Mesenchymal stem cell (in vitro differentiated cells and primary cell): ENCODE measurements at regions not wholly inside any gene's neighbourhood (a gene's known extent, or its start where the extent isn't known, plus 50 kb on each side); places are given as distances from the start of the nearest gene placed in this dataset.

ENCODE experiments used
- DNase-seq: peaks from one replicate; pipeline ENCODE4 v3.0.0-alpha.2; 2013
- H2AFZ ChIP-seq: one replicate; pipeline ENCODE4 v1.6.1; 2013; ENCODE audit warnings: low read depth, mild to moderate bottlenecking, control low read depth, inconsistent platforms, low read length, moderate library complexity
- H2AK5ac ChIP-seq: 2 replicates; pipeline ENCODE4 v1.6.1; 2013; ENCODE audit warnings: low read length, moderate library complexity, mild to moderate bottlenecking, inconsistent platforms; ENCODE audit not compliant: severe bottlenecking
- H2BK120ac ChIP-seq: one replicate; pipeline ENCODE4 v1.6.1; 2013; ENCODE audit warnings: low read depth, mild to moderate bottlenecking, inconsistent platforms, low read length, moderate library complexity
- H2BK12ac ChIP-seq, 2 experiments: one replicate each; pipeline ENCODE4 v1.6.1; 2013; ENCODE audit warnings: inconsistent platforms in 2 of 2, low read length in 2 of 2, mild to moderate bottlenecking in 2 of 2, moderate library complexity in 2 of 2, control low read depth in 1 of 2
- H2BK15ac ChIP-seq: one replicate; pipeline ENCODE4 v1.6.1; 2013; ENCODE audit warnings: mild to moderate bottlenecking, low read depth, inconsistent platforms; ENCODE audit not compliant: poor library complexity, severe bottlenecking
- H2BK5ac ChIP-seq: 2 replicates; pipeline ENCODE4 v1.6.1; 2013; ENCODE audit warnings: low read depth, mild to moderate bottlenecking, low read length, control low read depth, inconsistent platforms; ENCODE audit not compliant: poor library complexity, severe bottlenecking
- H3K14ac ChIP-seq, 2 experiments: one replicate each; pipeline ENCODE4 v1.6.1; 2013; ENCODE audit warnings: inconsistent platforms in 2 of 2, low read length in 2 of 2, control low read depth in 1 of 2, mild to moderate bottlenecking in 1 of 2, moderate library complexity in 1 of 2
- H3K18ac ChIP-seq, 2 experiments: one replicate each; pipeline ENCODE4 v1.6.1; 2013; ENCODE audit warnings: inconsistent platforms in 2 of 2, low read length in 2 of 2, control low read depth in 1 of 2, low read depth in 1 of 2, mild to moderate bottlenecking in 1 of 2
- H3K23ac ChIP-seq, 2 experiments: one replicate each; pipeline ENCODE4 v1.6.1; 2013; ENCODE audit warnings: inconsistent platforms in 2 of 2, low read length in 2 of 2, mild to moderate bottlenecking in 2 of 2, moderate library complexity in 2 of 2, control low read depth in 1 of 2
- H3K27ac ChIP-seq: 2 replicates; pipeline ENCODE4 v1.5.1; 2013; ENCODE audit warnings: mild to moderate bottlenecking, moderate library complexity, low read length, control low read depth, inconsistent platforms; ENCODE audit not compliant: poor library complexity, severe bottlenecking
- H3K27me3 ChIP-seq, 2 experiments: 2 replicates each; pipeline versions ENCODE4 v1.6.1 to v1.7.0; 2013; ENCODE audit warnings: low read length in 2 of 2, mild to moderate bottlenecking in 2 of 2, moderate library complexity in 2 of 2, control low read depth in 1 of 2, inconsistent platforms in 1 of 2; ENCODE audit not compliant: control insufficient read depth in 1 of 2, insufficient read depth in 1 of 2
- H3K36me3 ChIP-seq, 2 experiments: 2 replicates each; pipeline versions ENCODE4 v1.6.1 to v1.7.0; 2013; ENCODE audit warnings: low read length in 2 of 2, control low read depth in 1 of 2, inconsistent platforms in 1 of 2, low read depth in 1 of 2, mild to moderate bottlenecking in 1 of 2; ENCODE audit not compliant: insufficient read depth in 2 of 2, control insufficient read depth in 1 of 2
- H3K4ac ChIP-seq, 2 experiments: one replicate each; pipeline ENCODE4 v1.6.1; 2013; ENCODE audit warnings: inconsistent platforms in 2 of 2, low read length in 2 of 2, mild to moderate bottlenecking in 2 of 2, moderate library complexity in 2 of 2, control low read depth in 1 of 2, low read depth in 1 of 2
- H3K4me1 ChIP-seq: 2 replicates; pipeline ENCODE4 v1.6.1; 2013; ENCODE audit warnings: low read depth, low read length, control low read depth; ENCODE audit not compliant: control insufficient read depth, insufficient read depth
- H3K4me2 ChIP-seq: 2 replicates; pipeline ENCODE4 v1.6.1; 2013; ENCODE audit warnings: low read length, mild to moderate bottlenecking, inconsistent platforms; ENCODE audit not compliant: poor library complexity, severe bottlenecking
- H3K4me3 ChIP-seq, 2 experiments: 2 replicates each; pipeline versions ENCODE4 v1.5.1 to v1.7.0; 2013; ENCODE audit warnings: low read length in 2 of 2, mild to moderate bottlenecking in 2 of 2, control low read depth in 1 of 2, low read depth in 1 of 2; ENCODE audit not compliant: insufficient read depth in 1 of 2
- H3K79me1 ChIP-seq: replicated peaks from 2 replicates; pipeline ENCODE4 v1.6.1; 2013; ENCODE audit warnings: mild to moderate bottlenecking, control low read depth, low read length, inconsistent platforms; ENCODE audit not compliant: poor library complexity, severe bottlenecking
- H3K9ac ChIP-seq: 2 replicates; pipeline ENCODE4 v1.7.0; 2013; ENCODE audit warnings: mild to moderate bottlenecking, low read length, moderate library complexity
- H3K9me3 ChIP-seq: 2 replicates; pipeline ENCODE4 v1.7.0; 2013; ENCODE audit warnings: mild to moderate bottlenecking, low read length; ENCODE audit not compliant: control insufficient read depth
- H4K8ac ChIP-seq: one replicate; pipeline ENCODE4 v1.6.1; 2013; ENCODE audit warnings: inconsistent platforms, mild to moderate bottlenecking, low read length, moderate library complexity
- H4K91ac ChIP-seq: one replicate; pipeline ENCODE4 v1.6.1; 2013; ENCODE audit warnings: mild to moderate bottlenecking, low read length, inconsistent platforms
- WGBS: methylation state at CpG from one replicate; pipeline ENCODE4 v1.1.7; 2013; ENCODE audit warnings: mixed read lengths; 5-methylcytosine and 5-hydroxymethylcytosine counted together

DNA sequence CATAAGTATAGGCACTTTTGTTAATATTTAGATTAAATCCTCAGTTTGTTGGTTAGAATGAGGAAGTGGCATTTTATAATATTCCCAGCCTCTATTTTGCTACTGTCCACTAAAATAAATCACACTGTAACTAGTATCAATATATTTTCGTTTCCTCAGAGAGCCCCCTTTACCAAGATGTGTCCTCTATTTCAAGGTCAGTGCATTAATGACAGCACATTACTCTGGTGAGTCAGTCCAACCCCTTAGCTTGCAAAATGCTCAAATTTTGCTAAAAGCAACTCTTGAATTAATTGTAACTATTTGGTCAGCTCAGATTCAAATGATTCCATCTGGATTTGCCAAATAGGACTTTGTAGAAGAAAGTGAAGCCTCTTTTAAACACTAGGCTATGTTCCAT, 199.3 kb downstream of the PDHA2 start:
- Histone ChIP-seq H2BK120ac (no peak overlapping the region), H2BK5ac (no peak overlapping the region), H4K8ac (no peak overlapping the region), H3K4me2 (no peak overlapping the region), H3K18ac (no peak overlapping the region), H3K27me3 (no peaks in the 10 kb centered on the region), H3K14ac (no peak overlapping the region), H3K36me3 (no peaks in the 10 kb centered on the region), H3K23ac (no peak overlapping the region), H3K4me3 (no peak overlapping the region), H4K91ac (no peak overlapping the region), H3K79me1 (no peaks in the 10 kb centered on the region), H3K9ac (no peak overlapping the region), H2AFZ (no peak overlapping the region), H3K27ac (no peak overlapping the region), H2BK12ac (no peak overlapping the region), H3K4me1 (no peaks in the 10 kb centered on the region), H2AK5ac (no peak overlapping the region), H3K4ac (no peak overlapping the region), H3K9me3 (no peaks in the 10 kb centered on the region), H2BK15ac (no peak overlapping the region)
- DNase-seq: no peak
- 65% methylated on average over 1 of the region's 1 CpG for WGBS

DNA sequence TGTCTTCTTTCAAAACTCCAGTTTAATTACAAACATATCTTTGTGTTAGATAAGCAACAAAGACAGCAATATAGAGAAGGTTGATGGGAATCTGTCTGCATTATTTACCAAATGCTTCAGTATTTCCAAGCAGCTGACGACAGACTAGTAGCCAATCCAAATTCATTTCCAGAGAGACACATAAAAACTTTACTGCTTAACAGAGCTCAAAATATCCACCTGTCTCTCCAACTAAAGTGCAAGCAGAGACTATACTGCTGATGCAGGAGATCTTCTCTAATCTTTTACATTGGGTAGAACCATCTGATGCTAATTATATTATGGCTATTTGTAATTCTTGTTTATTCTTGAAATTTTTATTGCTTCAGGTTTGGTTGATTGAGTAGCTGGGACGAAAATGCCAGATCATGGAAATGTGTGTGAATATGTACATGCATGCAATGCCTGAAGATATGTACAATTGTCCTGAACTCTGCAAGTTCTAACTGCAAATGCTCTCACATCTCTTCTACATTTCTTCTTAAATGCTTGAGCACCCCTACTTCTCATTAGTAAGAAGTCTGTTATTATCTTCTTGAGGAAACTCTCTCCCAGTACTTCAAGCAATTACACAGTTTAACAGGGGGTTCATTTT, 200.0 kb downstream of the PDHA2 start:
- no peak overlapping the region for H2BK15ac ChIP-seq
- H3K23ac ChIP-seq: no peak overlapping the region
- no peak overlapping the region for H2BK5ac ChIP-seq
- H3K18ac ChIP-seq: no peak overlapping the region
- DNase-seq: no peak
- H3K4me1 ChIP-seq: no peaks in the 10 kb centered on the region
- H3K27me3 ChIP-seq: no peaks in the 10 kb centered on the region
- H3K27ac ChIP-seq: no peak overlapping the region
- H3K79me1 ChIP-seq: no peaks in the 10 kb centered on the region
- no peak overlapping the region for H3K9ac ChIP-seq
- no peaks in the 10 kb centered on the region for H3K9me3 ChIP-seq
- H2BK12ac ChIP-seq: no peak overlapping the region
- H3K36me3 ChIP-seq: no peaks in the 10 kb centered on the region
- H2AK5ac ChIP-seq: no peak overlapping the region
- WGBS: 73% methylated on average over 2 of the region's 2 CpGs
- H2BK120ac ChIP-seq: no peak overlapping the region
- H4K91ac ChIP-seq: no peak overlapping the region
- no peak overlapping the region for H4K8ac ChIP-seq
- no peak overlapping the region for H3K14ac ChIP-seq
- H2AFZ ChIP-seq: no peak overlapping the region
- no peak overlapping the region for H3K4me2 ChIP-seq
- no peak overlapping the region for H3K4ac ChIP-seq
- H3K4me3 ChIP-seq: no peak overlapping the region

DNA sequence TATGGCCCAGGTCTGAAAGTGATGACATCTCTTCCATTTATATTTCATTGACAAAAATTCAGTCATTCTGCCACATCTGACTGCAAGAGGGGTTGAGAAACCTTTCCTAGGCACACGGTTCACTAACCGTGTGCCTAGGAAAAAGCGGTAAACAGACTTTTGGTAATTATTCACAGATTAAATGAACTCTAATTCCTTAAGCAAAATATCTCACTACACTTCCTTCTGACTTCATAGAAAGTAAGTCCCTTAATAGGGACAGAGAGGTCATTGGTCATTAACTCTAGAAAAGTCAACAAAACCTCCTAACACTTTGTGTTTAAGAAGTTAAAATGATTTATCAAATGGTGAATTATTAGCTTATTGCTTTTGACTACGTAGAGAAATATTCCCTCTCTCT, 205.1 kb downstream of the PDHA2 start:
- Histone ChIP-seq H3K4me1 (no peaks in the 10 kb centered on the region), H2BK12ac (no peak overlapping the region), H2AFZ (no peak overlapping the region), H2BK15ac (no peak overlapping the region), H3K14ac (no peak overlapping the region), H3K4me3 (no peak overlapping the region), H3K18ac (no peak overlapping the region), H3K9me3 (no peaks in the 10 kb centered on the region), H2AK5ac (no peak overlapping the region), H3K27ac (no peak overlapping the region), H3K36me3 (no peaks in the 10 kb centered on the region), H2BK120ac (no peak overlapping the region), H3K4me2 (no peak overlapping the region), H2BK5ac (no peak overlapping the region), H3K79me1 (no peaks in the 10 kb centered on the region), H3K9ac (no peak overlapping the region), H3K23ac (no peak overlapping the region), H4K91ac (no peak overlapping the region), H3K27me3 (no peaks in the 10 kb centered on the region), H3K4ac (no peak overlapping the region), H4K8ac (no peak overlapping the region)
- WGBS: 93% methylated on average over 2 of the region's 4 CpGs
- no peak for DNase-seq

DNA sequence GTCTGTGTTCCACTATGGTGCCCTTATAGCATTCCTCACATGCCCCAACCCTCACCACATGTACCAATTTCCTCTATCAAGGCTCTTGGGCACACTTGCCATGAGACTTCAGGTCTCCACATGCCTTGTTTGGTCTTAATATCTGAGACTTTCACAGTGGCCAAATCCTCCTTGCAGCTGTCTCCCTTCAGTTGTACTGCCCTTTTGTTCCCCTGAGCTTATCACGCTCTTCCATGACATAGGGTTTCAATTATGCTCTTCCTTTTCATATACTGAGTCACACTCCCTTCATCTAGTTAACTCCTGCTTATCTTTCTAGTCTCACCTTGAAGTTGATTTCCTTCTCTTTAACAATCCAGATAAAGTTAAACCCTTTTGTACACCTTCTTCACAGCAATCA, 212.9 kb downstream of the PDHA2 start:
- H2BK120ac ChIP-seq: no peak overlapping the region
- no peak overlapping the region for H4K91ac ChIP-seq
- H3K4ac ChIP-seq: no peak overlapping the region

More for the DNA sequence above, 212.9 kb downstream of the PDHA2 start:
- H3K9ac ChIP-seq: no peak overlapping the region
- H3K14ac ChIP-seq: no peak overlapping the region
- no peak overlapping the region for H3K18ac ChIP-seq
- no peak for DNase-seq
- H3K9me3 ChIP-seq: peaks cover 5% of the 10 kb centered on the region
- no peak overlapping the region for H4K8ac ChIP-seq
- H3K4me3 ChIP-seq: no peak overlapping the region
- H3K36me3 ChIP-seq: no peaks in the 10 kb centered on the region
- no peak overlapping the region for H2AK5ac ChIP-seq
- no peak overlapping the region for H2BK12ac ChIP-seq
- H3K79me1 ChIP-seq: no peaks in the 10 kb centered on the region
- no peak overlapping the region for H2BK5ac ChIP-seq
- H3K4me2 ChIP-seq: no peak overlapping the region
- H2BK15ac ChIP-seq: no peak overlapping the region
- H3K23ac ChIP-seq: no peak overlapping the region
- H2AFZ ChIP-seq: no peak overlapping the region
- WGBS: 79% methylated on average over 1 of the region's 1 CpG
- no peaks in the 10 kb centered on the region for H3K4me1 ChIP-seq
- H3K27ac ChIP-seq: no peak overlapping the region
- H3K27me3 ChIP-seq: no peaks in the 10 kb centered on the region
